ENCODE measurements at regions not wholly inside any gene's neighbourhood (a gene's known extent, or its start where the extent isn't known, plus 50 kb on each side); places are given as distances from the start of the nearest gene placed in this dataset.
A peak's percentile ranks its signal among the peaks of the same experiment; 100 is the strongest.
"Not testable (repeated sequence)": the region's sequence is repeated elsewhere in the genome, so short reads cannot be mapped to it uniquely, and the experiment has no call there.

GRCh38 chr5:87732875-87733768 is 320.4 kb upstream of the CCNH start:
- DNase-seq, result no peak

DNA sequence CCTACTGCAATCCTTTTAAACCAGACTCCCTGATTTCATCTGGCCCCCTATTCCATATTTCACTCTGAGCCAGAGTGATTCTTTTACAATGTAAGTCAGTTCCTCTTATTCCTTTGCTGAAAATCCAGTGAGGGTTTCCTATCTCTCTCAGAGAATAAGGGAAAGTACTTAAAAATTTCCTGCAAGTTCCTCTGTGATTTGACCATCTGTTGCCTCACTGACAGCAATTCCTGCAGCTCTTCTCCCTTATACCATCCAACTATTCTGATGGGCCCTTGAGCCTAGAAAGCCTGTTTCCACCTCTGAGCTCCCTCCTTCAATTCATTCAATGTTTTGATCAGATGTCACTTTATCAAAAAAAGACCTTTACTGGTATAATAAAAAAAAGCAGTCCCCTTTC is 317.1 kb upstream of the CCNH start:
- DNase-seq, result peak; percentile 3

DNA sequence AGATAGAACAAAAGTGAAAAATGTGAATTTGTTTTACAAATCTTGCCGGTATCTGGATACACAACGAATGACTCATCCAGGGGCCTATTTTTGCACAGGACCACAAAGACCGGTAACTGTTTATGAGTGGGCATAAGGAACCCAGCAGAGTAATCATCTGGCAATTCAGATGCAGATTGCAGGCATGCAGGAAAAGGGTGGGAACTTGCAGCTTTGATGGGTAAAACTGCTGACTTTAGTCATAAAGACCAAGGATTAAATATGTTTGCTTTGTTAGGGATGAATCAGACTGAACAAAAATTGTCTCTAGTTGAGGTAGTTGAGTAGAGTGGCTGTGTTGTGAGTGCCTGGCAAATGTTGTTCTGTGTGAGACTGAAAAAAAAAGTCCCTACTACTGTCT is 309.6 kb upstream of the CCNH start:
- DNase-seq, result no peak

DNA sequence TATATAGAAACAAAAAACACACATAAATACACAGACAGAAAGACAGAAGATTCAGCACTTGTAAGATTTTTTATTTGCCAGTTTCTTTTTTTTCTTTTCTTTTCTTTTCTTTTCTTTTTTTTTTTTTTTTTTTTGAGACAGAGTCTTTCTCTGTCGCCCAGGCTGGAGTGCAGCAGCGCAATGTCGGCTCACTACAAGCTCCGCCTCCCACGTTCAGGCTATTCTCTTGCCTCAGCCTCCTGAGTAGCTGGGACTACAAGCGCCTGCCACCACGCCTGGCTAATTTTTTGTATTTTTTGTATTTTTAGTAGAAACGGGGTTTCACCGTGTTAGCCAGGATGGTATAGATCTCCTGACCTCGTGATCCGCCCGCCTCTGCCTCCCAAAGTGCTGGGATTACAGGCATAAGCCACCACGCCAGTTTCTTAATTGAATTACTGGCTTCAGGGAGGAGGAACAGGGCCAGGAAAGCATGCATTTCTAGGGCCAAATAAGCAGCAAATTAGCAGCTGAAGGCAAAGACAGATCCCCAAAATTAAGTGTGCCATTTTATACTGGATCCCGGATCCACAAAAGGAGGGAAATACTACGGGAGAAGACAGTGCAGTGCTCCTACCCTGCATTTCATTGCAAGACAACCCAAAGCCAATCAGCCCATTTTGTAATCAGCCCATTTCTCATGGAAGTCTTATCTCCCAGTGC is 305.6 kb upstream of the CCNH start:
- not testable (repeated sequence) for DNase-seq

DNA sequence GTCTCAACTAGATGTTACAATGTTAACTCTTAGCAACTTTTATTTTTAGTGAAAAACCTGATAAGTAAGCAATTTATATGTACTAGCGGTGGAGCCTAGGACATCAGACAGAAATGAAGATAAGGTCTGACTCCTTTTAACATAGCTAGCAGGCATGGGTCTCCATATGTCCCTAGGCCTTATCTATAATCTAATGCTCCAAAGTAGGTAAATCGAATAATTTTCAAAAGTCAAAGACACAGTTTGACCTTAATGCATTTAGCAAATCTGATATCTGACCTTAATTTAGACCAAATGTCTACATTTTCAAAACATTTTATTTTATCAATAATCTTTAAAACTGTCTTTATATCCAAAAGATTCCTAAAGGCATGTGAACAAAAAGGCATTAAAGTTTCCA is 305.0 kb upstream of the CCNH start:
- no peak for DNase-seq

- no peak for DNase-seq
Measured at GRCh38 chr5:87705876-87706275, 293.1 kb upstream of the CCNH start.

DNA sequence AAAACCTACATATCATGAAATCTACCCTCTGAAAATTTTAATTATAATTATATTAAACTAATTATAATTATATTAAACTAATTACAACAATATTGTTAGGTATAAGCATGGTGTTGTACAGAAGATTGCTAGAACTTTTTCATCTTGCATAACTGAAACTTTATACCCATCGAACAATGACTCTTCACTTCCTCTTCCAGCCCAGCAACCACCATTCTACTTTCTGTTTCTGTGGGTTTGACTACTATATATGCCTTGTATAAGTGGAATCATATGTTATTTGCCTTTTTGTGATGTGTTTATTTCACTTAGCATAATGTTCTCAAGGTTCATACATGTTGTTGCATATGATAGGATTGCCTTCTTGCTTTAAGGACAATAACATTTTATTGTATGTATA is 274.2 kb upstream of the CCNH start:
- DNase-seq, result peak; percentile 85

DNA sequence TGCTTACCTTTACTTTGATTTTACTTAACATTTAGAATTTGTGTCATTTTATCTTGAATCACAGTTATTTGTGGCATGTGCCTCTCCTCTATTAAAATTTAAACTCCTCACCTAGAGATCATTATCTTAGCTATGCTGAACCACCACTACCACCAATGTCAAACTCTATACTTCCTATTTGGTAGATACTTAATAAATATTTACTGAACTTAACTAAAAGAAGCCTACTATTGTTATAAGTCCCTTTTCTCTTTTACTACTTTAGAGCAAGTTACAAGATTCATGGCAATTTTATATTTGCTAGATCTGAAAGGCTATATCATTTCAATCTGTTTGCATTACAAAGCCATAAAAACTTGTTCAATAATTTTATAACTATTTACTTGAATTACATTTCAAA is 273.3 kb upstream of the CCNH start:
- DNase-seq, result no peak

DNA sequence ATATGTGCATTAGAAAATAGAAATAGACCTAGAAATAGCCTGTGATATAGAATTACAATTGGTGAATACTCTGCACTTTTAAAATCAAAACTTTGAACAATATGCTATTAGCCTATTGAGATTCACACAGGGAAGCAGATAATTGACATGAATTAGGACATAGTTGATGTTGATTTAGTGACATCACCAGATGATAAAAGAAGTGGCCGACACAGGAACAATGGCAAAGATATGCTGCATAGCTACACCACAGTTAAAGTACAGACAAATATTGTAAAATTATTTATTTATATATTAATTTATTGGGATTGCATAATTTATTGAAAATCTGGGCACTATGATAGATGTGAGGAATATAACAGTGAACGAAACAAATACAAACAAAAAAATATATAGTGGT is 261.5 kb upstream of the CCNH start:
- DNase-seq, result no peak

GRCh38 chr5:87671146-87671545 is 258.4 kb upstream of the CCNH start:
- DNase-seq, result no peak

DNA sequence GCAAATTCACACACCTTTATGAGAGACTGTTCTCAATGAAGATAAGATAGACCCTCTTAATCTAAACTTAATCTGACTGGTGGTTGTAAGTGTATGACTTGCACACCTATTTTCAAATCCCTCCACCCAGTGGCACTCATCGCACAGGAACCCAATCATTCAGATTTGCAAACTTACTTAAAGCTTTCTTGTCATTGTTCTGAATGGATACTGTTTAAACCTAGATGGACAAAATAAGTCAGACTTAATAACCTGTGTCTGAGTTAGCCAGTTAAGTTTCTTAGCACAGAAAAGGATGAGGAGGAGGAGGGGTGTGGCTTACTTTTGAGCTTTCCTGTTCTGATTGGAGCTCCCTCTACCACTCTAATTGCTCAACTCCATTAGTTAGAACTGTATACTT is 252.4 kb upstream of the CCNH start:
- DNase-seq, result no peak

DNA sequence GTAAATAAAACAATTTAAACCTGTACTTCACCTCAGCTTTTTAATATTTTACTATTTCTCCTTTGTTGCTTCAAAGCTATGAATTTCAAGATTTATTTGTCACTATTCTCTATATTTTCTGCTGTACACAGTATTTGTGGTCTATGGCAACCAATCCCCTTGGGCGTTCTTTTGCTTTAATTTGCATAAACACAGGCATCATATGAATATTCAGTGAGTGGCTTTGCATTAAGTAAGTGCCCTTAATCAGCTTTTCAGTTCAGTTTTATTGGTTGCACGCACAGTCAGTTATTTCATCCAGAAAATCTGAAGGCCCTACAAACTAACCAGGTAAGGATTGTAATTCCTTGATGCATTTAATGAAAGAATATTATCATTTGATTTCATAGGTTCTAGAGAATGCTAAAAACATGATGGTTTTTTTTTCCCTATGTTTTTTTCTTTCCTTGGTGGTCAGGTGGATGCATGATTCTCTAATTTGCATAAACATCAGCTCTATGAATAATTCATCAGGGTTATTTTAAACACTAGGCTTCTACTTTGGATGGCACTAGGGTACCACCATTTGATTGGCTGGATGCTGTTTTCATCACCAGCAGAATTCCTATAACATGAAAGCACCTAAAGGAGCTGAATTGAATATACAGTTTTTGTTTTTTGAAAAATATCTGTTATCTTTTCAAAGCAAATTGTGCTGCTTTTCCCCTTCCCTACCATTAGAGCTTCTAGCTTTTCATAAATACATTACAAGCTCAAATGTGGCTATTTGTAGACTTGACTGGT is 249.2 kb upstream of the CCNH start:
- no peak for DNase-seq

DNA sequence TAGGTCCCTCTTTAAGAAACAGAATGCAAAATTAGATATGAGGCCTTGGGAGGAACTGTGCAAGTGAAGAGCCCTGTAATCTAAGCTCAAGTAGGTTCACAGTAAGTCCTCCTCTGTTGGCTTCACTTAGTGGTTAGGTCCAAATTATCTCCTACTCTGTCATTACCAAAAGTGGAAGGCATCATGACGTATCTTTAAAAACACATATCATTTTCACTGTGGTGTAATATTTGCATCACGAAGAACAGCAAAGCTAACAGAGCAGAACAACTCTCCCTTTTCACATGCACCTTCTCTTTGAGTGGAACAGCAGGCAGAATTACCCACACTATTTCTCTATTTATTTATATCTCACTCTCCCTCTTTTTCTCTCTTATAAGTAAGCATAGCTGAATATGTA is 240.5 kb upstream of the CCNH start:
- DNase-seq, result no peak

- DNase-seq, result no peak
Measured at GRCh38 chr5:87650284-87650683, 237.6 kb upstream of the CCNH start.

GRCh38 chr5:87649455-87649854 is 236.7 kb upstream of the CCNH start:
- DNase-seq, result no peak

GRCh38 chr5:87645224-87645623 is 232.5 kb upstream of the CCNH start:
- DNase-seq, result no peak

GRCh38 chr5:87640902-87641301 is 228.2 kb upstream of the CCNH start:
- no peak for DNase-seq

DNA sequence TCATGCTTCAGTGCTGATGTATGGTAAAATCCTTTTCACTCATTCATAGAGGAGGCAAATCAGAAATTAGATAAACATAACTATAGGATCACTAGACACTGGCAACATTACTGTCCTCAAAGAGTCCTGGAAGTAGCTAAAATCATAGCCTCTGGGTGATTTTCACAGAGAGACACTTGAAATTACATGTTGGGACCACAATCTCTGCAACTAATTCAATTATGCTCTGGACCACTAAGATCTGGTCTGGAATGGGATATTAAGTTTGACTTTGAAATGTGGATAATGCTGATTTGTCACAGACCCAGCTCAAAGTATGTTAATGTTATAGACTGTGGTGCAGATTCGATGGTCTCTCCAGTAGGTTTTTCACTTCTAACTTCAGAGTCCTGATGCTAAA is 214.6 kb upstream of the CCNH start:
- no peak for DNase-seq

- no peak for DNase-seq
Measured at GRCh38 chr5:87608385-87608784, 195.7 kb upstream of the CCNH start.

DNA sequence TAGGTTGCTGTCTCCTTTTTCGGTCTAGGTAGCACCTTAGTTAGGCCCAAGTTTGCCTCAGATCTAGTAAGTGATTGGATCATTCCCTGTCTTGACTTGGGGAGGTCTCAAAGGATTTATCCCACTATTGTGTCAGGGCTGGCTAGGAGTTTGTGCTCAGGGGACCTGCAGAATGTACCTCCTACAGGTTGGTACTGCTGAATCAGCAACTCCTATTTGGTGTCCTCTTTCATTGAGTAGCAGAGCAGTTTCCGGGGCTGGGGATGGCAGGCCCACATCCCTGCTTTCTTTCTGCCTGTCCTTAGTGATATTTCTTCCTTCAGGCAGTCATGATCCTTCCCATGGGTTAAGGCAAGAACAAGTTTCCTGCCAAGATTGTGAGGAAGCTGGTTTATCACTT is 192.9 kb upstream of the CCNH start:
- DNase-seq, result no peak

DNA sequence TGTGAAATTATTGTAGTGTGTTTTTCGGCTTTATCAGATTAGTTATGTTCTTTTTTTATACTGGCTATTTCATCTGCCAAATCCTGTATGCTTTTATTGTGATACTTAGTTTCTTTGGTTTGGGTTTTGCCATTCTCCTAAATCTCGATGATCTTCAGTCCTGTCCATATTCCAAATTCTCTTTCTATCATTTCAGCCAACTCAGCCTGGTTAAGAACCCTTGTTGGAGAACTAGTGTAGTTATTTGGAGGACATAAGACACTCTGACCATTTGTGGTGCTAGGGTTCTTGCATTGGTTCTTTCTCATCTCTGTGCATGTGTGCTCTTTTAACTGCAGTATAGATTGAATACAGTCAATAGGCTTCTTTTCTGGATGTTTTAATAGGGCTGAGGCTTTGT is 187.0 kb upstream of the CCNH start:
- DNase-seq, result no peak

DNA sequence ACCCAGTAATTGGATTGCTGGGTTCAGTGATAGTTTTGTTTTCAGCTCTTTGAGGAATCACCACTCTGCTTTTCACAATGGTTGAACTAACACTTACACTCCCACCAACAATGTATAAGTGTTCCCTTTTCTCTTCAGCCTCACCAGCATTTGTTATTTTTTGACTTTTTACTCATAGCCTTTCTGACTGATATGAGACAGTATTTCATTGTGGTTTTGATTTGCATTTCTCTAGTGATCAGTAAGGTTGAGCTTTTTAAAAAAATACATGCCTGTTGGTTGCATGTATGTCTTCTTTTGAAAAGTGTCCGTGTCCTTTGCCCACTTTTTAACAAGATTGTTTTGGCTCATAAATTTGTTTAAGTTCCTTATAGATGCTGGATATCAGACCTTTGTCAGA is 185.7 kb upstream of the CCNH start:
- DNase-seq, result no peak

GRCh38 chr5:87594566-87594965 is 181.8 kb upstream of the CCNH start:
- no peak for DNase-seq

- no peak for DNase-seq
Measured at GRCh38 chr5:87589587-87589986, 176.9 kb upstream of the CCNH start.
